ENCODE measurements at regions not wholly inside any gene's neighbourhood (a gene's known extent, or its start where the extent isn't known, plus 50 kb on each side); places are given as distances from the start of the nearest gene placed in this dataset.

DNA sequence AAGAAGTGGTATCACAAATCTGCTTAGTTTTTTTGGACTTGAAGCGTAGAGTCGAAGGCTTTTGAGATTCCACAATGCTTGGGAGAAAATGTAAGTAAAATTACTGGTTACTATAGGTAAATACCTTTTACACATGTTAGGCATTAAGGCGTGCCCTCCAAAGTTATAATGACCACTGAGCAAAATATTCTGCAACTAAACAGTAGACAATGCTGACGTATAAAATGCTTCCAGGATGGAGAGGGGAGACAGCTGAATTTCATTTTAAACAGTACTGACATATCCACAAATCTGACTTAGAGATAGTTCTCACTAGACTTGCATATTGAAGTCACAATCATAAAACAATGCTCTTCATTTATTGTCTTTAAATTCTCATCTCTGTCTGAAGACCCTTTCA, 144.5 kb upstream of the DCN start:
- DNase-seq = no peak

DNA sequence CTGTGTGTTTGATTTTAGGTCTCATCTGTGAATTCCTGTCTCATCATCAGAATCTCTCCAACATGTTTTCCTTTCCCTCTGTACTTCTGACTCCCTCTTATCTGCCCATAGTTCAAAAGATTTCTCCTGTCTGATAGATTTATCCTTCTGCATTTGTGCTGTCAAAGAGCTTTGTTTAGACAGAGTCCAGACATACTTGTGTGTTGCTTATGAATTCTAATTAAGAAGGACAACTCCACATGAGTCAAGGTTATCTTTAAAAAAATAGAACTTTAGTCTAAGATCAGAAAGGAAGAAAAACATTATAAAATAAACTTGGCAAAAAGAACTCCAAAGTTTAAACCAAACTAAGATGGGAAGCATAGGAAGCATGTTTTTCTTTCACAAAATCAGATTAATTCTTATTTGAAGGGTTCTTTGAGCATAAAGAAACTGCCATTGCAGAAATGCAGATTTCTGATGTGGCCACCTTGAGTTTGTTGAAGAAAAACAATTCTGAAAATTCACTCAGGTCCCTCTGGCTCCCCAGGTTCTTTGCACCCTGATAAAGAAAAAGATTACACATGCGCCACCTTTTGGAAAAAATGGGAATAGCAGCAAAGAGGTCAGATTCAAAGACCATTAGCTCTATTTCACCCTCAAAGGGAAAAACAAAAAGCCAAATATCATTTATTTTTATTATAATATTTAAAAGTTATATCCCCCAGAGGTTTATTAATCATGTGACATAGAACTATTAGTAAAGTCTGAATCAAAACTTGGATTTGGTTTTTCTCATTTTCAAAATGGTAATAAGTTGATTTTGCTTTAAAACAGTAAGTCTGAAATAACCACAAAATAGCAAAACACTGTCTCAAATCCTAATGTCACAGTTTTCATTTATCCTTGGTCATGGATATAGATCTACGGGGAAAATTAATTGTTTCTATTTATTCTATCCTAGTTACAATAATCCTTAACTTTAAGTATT, 143.7 kb upstream of the DCN start:
- DNase-seq = peak; percentile 50

DNA sequence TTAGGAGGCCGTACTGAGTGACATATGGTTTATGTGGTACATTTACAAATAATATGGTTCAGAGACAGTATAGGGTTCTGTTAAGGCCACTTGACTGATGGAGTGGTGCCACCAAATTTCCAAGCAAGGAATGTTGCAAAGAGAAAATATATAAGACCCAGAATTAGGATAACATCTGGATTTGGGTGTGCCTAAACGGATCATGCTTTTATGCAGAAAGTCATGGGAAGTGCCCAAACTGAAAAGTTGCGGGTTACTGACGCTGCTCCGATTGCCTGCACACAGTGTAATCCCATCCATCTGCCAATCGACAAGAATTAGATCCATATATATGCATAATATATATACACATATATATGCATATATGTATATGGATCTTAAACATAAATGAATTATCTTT, 138.4 kb upstream of the DCN start:
- DNase-seq = no peak

DNA sequence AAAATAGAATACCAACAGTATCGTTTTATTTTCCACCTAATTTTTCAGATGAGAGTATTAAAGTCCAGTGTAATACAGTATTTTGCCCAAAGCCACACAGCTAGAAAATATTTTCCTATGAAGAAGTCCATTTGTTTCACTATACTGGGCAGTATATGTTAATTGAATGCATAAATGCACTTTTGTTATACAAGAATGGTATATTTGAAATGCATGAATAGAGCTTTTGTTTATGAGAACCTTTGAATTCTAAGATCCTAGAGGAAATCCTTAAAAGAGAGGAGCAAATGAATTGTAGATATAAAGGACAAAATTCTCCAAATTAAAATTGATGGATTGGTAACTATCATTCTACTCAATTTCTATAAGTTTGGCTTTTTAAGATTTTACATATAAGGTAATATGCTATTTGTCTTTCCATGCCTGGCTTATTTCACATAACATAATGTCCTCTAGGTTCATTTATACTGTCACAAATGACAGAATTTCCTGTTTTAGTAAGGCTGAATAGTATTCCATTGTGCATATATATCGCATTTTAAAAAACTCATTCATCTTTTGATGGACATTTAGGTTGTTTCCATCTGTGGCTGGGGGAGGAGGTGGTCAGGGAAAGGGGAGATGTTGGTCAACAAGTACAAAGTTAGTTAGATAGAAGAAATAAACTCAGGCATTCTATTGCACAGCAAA, 136.6 kb upstream of the DCN start:
- DNase-seq = no peak

DNA sequence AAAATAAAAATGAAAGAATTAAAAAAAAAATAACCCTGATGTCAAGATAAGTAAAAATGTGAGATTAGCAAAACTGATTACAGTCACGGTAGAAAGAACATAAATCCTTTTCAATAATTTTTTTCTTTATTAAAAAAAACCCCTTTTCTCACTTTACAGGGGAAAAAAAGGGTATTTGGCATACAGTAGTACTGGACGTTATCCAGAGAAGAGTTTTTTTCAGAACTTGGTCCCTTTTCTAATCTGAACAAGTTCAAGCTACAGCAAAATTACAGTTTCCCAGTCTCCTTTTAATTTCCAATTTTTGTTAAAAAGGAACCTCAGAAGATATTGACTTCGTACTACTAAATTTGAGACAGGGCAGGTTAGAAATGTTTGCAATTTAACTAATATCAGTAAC, 134.7 kb upstream of the DCN start:
- no peak for DNase-seq

DNA sequence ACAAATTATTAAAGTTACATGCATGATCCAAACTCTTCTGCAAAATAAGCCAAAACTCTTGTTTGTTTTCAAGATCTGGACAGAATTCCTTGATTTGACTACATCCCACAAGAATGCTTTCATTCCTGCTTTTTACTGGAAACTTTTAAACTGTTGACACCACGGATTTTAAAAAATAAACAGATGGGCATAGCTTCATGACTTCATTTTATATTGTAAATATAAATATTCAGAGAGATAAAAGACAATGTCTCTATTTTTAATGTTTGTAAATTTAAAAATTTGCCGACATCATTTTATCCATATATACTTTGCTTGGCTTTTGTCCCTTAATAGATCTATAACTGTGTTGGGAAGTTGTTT, 134.3 kb upstream of the DCN start:
- DNase-seq = no peak

DNA sequence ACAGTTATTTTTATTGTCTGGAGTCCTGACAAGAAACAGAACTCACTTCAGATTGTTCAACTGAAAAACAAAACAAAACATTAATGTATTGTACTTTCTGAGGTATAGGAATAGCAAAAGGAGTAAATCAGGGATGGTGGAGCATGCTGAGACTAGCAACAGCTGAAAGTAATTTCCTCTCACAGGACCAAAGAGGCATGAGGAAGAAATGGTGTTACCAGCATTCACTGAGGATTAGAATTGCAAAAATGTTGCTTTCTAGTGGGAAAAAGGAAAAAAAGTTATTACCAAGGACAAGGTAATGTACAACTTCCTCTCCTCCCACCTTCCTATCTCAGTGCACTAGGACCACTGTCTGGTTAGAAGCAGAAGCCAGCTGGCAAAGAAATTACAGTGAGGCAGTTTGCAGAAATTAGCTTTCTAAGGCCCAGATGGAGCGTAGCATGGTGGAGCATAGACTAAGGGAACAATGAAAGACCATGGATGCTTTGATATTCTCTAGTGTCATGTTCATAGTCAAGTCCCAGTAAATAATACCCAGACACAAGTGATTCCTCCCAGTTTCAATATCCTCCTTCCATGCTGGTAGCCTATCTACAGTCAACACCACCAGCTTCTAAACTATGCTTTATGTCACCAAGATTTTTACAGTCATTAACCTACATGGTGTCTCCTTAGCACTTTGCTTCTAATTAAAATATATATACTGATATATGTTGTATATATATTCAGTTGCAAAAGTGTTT, 133.7 kb upstream of the DCN start:
- no peak for DNase-seq

DNA sequence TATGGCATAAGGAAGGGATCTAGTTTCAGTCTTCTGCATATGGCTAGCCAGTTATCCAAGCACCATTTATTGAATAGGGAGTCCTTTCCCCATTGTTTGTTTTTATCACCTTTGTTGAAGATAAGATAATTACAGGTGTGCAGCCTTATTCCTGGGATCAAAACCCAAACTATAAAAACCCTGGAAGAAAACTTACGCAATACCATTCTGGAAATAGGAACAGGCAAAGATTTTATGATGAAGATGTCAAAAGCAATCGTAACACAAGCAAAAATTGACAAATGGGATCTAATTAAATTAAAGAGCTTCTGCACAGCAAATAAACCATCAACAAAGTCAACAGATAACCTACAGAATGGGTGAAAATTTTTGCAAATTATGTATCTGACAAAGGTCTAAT, 128.5 kb upstream of the DCN start:
- DNase-seq = no peak

DNA sequence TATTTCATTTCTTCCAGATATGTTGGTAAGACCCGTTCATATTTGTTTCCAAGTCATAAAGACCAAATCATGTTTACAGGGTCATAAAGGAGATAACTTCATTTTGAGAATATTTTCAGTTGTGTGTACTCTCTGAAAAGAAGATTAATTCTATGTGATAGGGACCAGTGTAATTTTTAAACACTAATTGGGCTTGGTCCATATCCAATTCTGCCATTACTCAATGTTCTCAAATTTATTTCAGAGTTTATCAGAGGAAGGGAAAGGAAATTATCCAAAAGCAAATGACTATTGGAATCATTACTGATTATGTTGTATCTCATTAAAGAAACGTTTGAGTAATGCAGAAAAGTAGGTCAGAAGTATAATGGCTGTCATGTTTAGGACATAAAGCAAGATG, 126.8 kb upstream of the DCN start:
- DNase-seq = no peak

DNA sequence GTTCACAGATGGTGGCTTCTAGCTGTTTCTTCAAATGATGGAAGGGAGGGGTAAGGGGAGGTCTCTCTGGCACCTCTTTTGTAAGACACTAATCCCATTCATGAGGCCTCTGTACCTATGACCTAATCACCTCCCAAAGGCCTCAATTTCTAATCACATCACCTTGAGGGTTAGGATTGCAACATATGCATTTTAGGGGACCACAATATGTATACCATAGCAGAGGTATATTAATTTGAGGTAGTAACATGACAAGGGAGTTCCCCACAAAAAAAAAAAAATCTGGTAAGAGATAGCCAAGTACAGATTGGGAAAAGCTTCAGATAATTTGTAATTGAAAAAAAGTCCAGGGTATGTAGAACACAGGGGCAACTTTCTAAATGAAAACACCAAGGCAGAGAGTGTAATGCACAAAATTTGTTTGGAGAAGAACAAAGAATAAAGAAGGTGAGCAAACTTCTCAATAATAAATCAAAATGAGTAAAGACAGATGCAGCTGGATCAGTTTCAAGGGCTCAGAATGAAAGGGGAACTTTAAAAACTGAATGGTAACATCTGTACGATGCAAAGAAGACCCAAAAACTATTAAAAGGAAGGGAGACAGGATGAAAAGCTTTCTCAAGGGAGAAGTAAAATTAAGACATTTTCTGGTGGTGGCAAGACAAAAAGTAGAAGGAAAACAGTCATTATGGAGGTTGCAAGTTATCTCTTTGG, 125.5 kb upstream of the DCN start:
- no peak for DNase-seq

DNA sequence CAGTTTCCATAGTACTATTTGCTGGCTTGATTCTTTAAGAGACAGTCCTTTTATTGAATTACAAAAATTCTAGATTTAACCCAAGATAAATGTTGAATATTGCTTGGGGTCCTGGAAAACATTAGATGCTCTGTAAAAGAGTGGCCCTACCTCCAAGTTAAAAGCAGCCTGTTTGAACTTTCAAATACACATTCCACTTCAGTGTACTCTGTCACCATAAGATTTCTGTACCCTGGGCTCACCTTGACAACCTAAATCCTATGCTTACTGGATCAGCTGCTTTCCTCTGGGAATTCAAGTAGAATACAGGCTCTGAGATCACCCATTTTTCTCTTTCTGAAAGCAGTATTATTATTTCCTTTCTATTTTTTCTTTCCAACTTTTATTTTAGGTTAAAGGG, 107.7 kb upstream of the DCN start:
- DNase-seq = no peak

DNA sequence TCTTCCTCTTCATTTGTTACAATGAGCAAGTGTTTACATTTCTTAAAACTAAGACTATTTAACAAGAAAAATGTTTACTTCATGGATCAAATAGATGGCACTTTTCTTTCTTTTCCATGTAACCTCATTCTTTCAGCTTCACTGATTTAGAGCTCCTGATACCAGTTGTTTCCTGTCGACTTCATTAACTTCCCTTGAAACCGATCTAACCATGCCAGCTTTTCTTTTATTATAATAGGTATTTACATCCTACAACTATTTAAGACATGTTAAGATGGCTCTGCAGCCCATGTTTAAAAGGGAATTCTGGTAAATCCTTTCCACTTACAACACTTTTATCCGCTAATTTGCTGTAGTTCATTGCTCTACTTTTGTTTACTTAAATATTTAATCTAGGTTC, 107.3 kb upstream of the DCN start:
- no peak for DNase-seq

DNA sequence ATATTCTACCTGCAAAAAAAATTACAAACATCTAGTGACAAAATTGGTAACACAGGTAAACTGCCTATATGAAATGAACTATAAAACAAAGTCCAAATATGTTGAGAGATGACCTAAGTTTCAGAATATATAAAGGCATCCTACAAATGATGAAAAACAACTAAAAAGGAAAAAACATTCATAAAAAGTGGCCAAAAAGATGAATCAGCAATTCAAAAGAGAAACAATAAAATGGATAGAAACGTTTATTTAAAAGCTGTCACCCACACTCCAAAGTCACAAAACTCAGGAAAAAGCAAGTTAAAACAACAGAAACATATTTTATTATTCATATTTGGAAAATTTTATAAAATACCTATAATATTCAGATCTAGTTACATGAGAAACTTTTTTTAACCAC, 106.5 kb upstream of the DCN start:
- no peak for DNase-seq

DNA sequence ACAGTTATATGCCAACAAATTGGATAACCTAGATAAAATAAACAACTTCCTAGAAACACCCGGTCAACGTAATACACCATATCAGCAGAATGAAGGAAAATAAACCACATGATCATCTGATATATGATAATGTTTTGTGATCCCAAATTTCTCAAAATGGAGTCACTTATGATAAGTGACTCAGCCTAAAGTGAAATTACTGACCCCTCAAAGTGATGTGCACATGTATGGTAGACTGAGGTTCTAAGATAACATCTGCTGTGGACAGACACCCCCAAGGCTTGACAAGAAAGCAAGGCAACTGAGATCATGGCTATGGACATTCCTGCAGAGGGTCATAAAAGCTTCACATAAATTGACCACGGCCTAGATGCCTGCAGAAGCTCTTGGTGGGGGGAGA, 105.1 kb upstream of the DCN start:
- no peak for DNase-seq

DNA sequence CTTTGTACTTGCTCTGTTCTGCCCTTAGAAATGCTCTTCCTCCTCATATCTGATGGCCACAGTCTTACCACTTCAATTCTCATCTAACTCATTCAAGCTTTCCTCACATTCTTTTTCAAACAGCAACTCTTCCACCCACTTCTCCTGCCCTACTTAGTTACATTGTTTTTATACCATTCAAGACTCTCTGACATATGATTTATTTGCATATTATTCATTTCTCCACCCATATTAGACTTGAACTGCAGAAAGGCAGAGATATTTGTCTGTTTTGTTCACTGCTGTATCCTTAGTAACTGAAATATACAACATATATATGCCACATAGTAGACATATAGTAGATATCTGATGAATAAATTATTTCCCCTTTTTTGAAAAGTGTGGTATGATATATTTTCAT, 95.5 kb upstream of the DCN start:
- no peak for DNase-seq

DNA sequence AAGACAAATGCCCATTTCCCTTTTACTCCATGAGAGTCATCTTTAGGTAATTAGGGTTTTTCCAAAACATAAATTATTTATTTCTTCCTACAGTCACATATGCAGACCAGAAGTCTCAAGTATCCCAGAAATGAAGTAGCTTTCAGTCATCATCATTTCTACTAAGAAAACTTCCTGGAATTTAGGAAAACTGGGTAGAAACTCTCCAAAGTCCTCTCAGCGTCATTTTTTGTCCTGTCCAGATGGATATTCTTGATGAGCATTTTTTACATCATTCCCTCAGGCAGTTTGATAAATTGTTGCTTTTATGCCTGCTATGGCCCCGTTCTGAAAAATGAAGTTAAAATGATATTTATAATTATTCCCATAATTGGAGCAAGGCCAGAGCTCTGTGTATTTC, 93.9 kb upstream of the DCN start:
- no peak for DNase-seq

DNA sequence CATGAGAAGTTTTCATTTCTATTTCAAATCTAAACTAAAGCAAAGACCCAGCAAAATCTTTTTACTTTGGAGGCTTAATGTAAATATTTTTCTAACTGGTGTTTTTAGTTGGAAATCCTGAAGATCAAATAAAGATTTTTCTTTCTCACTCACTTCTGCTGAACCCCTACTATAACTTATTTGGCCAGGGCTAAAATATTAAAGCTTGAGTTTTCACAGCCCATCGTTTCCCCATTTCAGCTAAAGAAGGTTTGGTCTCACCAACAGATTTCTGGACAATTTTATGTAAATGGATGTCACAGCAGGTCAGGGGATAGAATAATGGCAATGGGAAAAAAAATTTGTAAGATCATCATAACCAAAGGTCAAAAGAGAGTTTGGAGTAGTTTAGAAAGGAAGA, 92.7 kb upstream of the DCN start:
- DNase-seq = no peak

DNA sequence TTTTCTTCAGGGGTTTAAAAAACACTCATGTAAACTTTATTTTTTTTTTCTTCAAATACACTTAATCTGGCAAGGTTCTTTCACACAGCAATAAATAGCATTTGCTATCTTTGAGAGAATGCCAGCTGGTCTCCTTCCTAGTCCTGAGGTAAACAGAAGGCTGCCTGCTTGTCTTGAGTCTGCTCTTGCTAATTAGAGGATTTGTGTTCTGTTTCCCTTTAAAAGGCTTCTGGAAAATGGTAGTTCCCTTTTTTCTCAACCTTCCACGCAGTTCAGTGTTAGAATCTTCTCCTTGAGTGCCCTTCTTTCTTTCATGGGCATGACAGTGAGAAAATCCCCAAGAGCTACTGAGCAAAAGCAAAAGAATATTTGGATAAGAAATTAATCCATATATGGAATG, 92.3 kb upstream of the DCN start:
- no peak for DNase-seq

DNA sequence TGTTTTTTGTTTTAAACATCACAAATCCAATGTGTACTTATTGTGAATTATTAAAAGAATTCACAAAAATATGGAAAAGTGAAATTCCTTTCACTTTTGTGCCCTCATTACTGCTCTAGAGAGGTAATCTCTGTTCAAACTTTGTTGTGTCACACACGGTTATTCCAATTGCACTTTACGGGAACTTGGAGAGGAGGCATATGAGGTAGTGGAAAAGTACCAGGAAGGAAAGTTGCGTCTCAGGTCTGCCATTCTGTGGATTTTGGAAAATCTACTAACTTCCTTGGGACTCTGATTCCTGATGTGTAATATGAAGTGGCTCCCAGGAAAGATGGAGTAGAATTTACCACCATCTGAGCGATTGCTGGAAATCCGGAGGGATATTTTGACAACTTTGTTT, 90.9 kb upstream of the DCN start:
- no peak for DNase-seq

DNA sequence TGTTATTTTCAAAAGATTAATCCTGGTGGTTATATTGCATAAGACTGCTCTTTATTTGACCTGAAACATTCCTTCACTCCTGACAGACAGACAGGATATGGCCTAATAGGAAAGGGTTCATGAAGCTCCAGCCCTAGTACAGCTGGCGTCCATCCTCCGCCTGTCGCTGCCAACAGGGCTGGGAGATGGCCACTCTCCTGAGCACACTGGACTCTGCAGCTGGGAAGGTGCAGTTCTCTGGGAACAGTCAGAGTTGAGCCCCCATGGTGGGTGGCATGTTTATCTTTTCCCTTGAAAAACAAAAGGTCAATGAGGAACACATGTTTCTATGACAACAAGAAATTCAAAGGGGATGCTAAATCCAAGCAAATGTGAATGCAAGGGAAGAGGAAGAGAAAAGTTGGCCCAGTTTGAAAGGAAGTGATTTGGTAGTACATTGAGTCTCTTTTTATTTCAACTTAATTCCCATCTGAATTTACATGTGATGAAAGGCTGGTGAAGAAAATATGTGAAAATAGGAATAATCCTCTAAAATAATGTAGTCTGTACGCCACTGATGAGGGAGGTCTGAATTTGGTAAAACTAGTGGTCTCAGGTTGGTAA, 89.9 kb upstream of the DCN start:
- DNase-seq = no peak

DNA sequence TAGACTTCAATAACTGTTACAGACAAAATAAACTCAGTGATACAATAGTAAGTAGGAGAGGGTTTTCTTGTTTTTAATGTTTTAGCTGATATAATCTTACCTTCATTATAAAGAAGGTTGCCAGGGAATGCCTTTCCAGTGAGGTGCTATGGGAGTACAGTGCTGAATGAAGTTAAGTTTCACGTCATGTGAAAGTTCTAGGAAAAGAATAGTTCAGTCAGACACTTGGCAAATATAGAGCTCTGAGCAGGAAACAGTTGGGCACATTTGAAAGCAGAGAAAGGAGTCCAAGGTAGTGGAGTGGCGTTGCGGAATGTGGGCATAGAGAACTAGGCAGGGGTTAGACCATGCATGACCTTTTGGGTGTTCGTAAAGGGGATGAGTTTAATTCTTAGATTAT, 88.6 kb upstream of the DCN start:
- DNase-seq = no peak

DNA sequence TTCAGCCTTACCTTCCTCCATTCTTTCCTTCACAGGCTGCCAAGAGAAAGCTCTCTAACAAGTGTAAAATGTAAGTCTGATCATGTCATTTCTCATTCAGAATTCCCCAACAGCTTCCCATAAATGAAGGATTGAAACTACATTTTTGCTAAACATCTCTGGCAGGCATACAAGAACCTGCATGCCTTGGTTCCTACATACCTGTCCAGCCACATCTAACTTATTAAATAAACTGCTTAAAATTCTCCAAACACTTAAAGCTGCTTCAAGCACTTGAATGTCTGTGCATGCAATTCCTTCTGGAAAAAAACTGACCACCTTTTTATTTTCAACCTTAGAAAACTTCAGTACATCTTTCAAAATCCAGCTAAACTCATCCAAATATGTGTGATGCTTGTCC, 84.4 kb upstream of the DCN start:
- DNase-seq = no peak

DNA sequence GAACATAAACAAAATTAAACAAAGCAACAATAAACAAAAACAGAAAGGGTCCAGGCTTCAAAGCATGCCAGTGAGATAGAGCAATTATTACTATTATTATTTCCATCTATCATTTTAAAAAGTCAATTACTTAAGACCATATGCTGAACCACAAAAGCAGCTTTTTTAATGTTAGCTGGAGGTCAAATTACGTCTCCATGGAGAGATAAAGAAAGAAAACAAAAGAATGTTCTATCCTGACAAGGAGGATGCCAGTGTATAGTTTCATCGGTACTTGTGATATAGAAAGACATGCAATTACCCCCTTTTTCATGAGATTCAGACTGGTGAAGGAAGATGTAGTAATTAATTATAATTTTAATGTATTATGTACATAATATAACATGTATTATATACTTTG, 81.6 kb upstream of the DCN start:
- no peak for DNase-seq

All from stimulated activated CD8-positive, alpha-beta memory T cell treated with anti-CD3 and anti-CD28 coated beads, Interleukin-4, amount 100 ng/mL, for 48 hours (primary cell).